ENCODE measurements at regions not wholly inside any gene's neighbourhood (a gene's known extent, or its start where the extent isn't known, plus 50 kb on each side); places are given as distances from the start of the nearest gene placed in this dataset.

DNA sequence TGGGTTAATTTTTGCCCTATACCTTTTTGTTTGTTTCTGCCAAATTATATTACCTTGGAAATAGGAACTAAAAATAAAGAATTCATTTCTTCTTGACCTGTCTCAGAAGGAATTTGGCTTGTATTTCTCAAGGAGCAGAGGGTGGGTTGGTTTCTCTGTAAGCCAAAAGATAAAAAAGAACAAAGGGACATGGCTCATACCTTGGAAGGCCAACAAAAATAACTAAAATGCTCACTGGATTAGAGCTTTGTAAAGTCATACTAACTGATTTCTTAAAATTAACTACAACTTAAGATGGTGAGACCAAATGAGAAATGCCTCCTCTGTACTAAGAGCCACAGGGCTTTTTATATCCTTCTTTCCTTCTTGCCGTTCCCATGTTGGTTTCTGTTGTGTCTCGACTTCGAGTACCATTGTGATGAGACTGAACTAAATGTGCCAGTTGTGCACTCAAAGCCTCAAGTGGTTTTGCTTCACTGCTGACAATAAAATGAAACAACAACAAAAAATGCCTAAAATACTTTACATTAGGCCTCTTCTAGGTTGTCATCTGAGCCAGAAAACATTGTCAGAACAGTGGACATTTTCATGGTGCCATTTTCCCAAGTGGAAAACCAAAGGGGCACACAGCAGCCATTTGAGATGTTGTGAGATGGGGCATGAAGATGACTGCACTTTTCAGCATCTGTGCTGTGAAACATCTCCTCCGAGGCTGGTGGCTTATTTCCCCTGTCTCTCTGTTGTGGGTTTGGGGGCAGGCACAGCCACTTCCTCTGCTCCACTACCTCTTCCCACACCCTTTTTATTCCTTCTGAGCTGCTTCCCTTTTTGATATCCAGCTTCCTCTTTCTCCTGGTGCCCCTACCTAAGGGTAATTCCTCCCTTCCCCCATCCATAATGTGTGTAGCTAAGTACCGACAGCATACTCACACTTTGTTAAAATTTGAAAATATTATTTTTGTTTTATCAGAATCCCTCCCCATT lies 51.8 kb upstream of the AGR3 start:
- Mint-ChIP-seq H3K9me3 (no peaks in the 10 kb centered on the region), H3K4me3 (no peak overlapping the region), H3K4me1 (ENCODE audit: low read depth) (peaks cover 44% of the 10 kb centered on the region), H3K36me3 (ENCODE audit: low read depth) (peaks cover 1% of the 10 kb centered on the region), H3K27ac (peak overlapping the region; percentile 58), H3K27me3 (no peaks in the 10 kb centered on the region)
- ChIA-PET POLR2A (interaction anchor here (0.7 kb wide), 1 partner anchor 539 kb away, joined by 3 read pairs; no protein-coding TSS in a partner anchor), CTCF (interaction anchor here (1.3 to 1.5 kb wide), 2 partner anchors 15 kb away, joined by 5 to 6 read pairs; no protein-coding TSS in a partner anchor)
- DNase-seq: peak; percentile 35
- peak; percentile 37 for ATAC-seq
- no peak for TF ChIP-seq CTCF (IDR thresholded peaks at IDR 0.05)
- intact Hi-C loops (cut with micrococcal nuclease): no loop called here

DNA sequence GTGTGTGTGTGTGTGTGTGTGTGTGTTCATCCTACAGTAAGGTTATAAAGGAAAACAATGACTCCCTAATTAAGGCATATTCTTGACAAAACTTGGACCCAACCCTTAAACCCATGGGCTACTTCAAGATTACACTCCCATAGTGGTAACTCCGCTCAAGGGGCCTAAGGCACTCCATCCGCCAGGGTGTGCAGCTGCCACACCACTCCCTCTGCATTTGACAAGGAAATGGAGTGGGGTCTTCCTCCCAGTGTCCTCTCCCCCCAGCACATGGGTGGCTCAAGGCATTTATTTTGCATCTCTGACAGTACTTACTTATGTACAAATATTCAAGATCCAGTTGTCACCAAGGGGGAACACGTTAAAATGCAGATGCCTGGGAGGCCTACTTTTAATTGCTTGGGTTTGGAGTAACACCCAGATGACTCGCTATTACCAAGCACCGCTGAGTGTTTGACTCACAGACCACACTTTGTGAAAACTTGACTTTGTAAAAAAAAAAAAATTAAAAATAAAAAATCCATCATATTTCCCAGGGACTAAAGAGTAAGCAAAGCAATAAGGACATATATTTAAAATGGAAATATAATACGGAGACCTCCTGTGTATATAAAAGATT lies 53.0 kb upstream of the AGR3 start:
- no peak overlapping the region for H3K27ac Mint-ChIP-seq
- H3K36me3 Mint-ChIP-seq (ENCODE audit: low read depth): peaks cover 1% of the 10 kb centered on the region
- POLR2A ChIA-PET: no interaction called here
- intact Hi-C loops (cut with micrococcal nuclease): no loop called here
- no peaks in the 10 kb centered on the region for H3K27me3 Mint-ChIP-seq
- no peak for TF ChIP-seq CTCF (IDR thresholded peaks at IDR 0.05)
- H3K4me1 Mint-ChIP-seq (ENCODE audit: low read depth): peaks cover 44% of the 10 kb centered on the region
- H3K4me3 Mint-ChIP-seq: no peak overlapping the region
- CTCF ChIA-PET: interaction anchor here (1.0 to 1.3 kb wide), 2 partner anchors 11 to 17 kb away, joined by 5 to 6 read pairs; no protein-coding TSS in a partner anchor
- H3K9me3 Mint-ChIP-seq: no peaks in the 10 kb centered on the region
- peak; percentile 78 for ATAC-seq
- DNase-seq: peak; percentile 57

GRCh38 chr7:16935341-16935735 lies 53.6 kb upstream of the AGR3 start:
- peaks cover 1% of the 10 kb centered on the region for H3K36me3 Mint-ChIP-seq (ENCODE audit: low read depth)
- H3K4me3 Mint-ChIP-seq: no peak overlapping the region
- H3K9me3 Mint-ChIP-seq: no peaks in the 10 kb centered on the region
- DNase-seq: no peak
- intact Hi-C loops (cut with micrococcal nuclease): no loop called here
- no peak overlapping the region for H3K27ac Mint-ChIP-seq
- H3K27me3 Mint-ChIP-seq: no peaks in the 10 kb centered on the region
- ChIA-PET POLR2A (no interaction called here), CTCF (interaction anchor here (1.0 to 1.3 kb wide), 2 partner anchors 12 to 17 kb away, joined by 3 to 5 read pairs; no protein-coding TSS in a partner anchor)
- H3K4me1 Mint-ChIP-seq (ENCODE audit: low read depth): peaks cover 40% of the 10 kb centered on the region
- no peak for TF ChIP-seq CTCF (IDR thresholded peaks at IDR 0.05)
- ATAC-seq: peak; percentile 31

- no peak overlapping the region for H3K27ac Mint-ChIP-seq
- intact Hi-C loops (cut with micrococcal nuclease): no loop called here
- no peak for TF ChIP-seq CTCF (IDR thresholded peaks at IDR 0.05)
- POLR2A ChIA-PET: no interaction called here
- DNase-seq: no peak
- CTCF ChIA-PET: interaction anchor here (1.3 kb wide), 1 partner anchor 18 kb away, joined by 3 read pairs; no protein-coding TSS in a partner anchor
- no peaks in the 10 kb centered on the region for H3K27me3 Mint-ChIP-seq
- H3K9me3 Mint-ChIP-seq: no peaks in the 10 kb centered on the region
- no peak for ATAC-seq
- H3K4me1 Mint-ChIP-seq (ENCODE audit: low read depth): peaks cover 33% of the 10 kb centered on the region
- H3K4me3 Mint-ChIP-seq: no peak overlapping the region
- H3K36me3 Mint-ChIP-seq (ENCODE audit: low read depth): peaks cover 1% of the 10 kb centered on the region
Observed at GRCh38 chr7:16936626-16937422, 55.0 kb upstream of the AGR3 start.

Measured in activated CD8-positive, alpha-beta T cell treated with anti-CD3 and anti-CD28 coated beads for 36 hours (primary cell).